H1 (cell line): ENCODE measurements at regions not wholly inside any gene's neighbourhood (a gene's known extent, or its start where the extent isn't known, plus 50 kb on each side); places are given as distances from the start of the nearest gene placed in this dataset.
A peak's percentile ranks its signal among the peaks of the same experiment; 100 is the strongest.

Source experiments
- CTCF ChIA-PET: fragments of 300-600 bp; sonication (Branson Sonifier 250); formaldehyde crosslinking; loops from one replicate; lab custom pipeline; 2021; ENCODE audit not compliant: partially characterized antibody; lab: Charles Lee
- POLR2A ChIA-PET: fragments of 300-600 bp; sonication (Branson Sonifier 250); formaldehyde crosslinking; loops from one replicate; lab custom pipeline; 2021; ENCODE audit warnings: inconsistent platforms; ENCODE audit not compliant: partially characterized antibody; lab: Charles Lee
- DNase-seq, 2 experiments: peaks; one replicate each; pipeline versions ENCODE4 v3.0.0 to v3.0.0-alpha.2; 2010 to 2022; ENCODE audit warnings: low spot score in 2 of 2, low read depth in 1 of 2, mixed read lengths in 1 of 2
- FAIRE-seq: peaks from 2 replicates; lab custom pipeline; 2011; peaks lifted over from hg19 to GRCh38; lab: Jason Lieb, UNC
- H2AFZ ChIP-seq: 2 replicates; pipeline ENCODE4 v1.8.1; 2012; ENCODE audit warnings: low read length, inconsistent platforms
- H2AK5ac ChIP-seq: 2 replicates; pipeline ENCODE4 v1.6.1; 2013; ENCODE audit warnings: low read depth, low read length
- H2BK120ac ChIP-seq: replicated peaks from 2 replicates; pipeline ENCODE3; 2013; ENCODE audit warnings: low read depth, low read length, inconsistent platforms
- H2BK12ac ChIP-seq: 2 replicates; pipeline ENCODE4 v1.6.1; 2013; ENCODE audit warnings: low read depth, low read length
- H2BK15ac ChIP-seq: 2 replicates; pipeline ENCODE4 v1.6.1; 2013; ENCODE audit warnings: low read length
- H2BK20ac ChIP-seq: 2 replicates; pipeline ENCODE4 v1.6.1; 2013; ENCODE audit warnings: low read length
- H2BK5ac ChIP-seq: 2 replicates; pipeline ENCODE4 v1.6.1; 2013; ENCODE audit warnings: low read depth, low read length
- H3K14ac ChIP-seq: 2 replicates; pipeline ENCODE4 v1.6.1; 2013; ENCODE audit warnings: inconsistent platforms; ENCODE audit not compliant: insufficient read length
- H3K18ac ChIP-seq: 2 replicates; pipeline ENCODE4 v1.6.1; 2013; ENCODE audit warnings: low read length; ENCODE audit errors: extremely low read depth
- H3K23ac ChIP-seq: 2 replicates; pipeline ENCODE4 v1.6.1; 2013; ENCODE audit warnings: inconsistent platforms; ENCODE audit not compliant: insufficient read length
- H3K23me2 ChIP-seq: 2 replicates; pipeline ENCODE4 v1.6.1; 2013; ENCODE audit warnings: low read depth, low read length
- H3K27ac ChIP-seq: 2 replicates; pipeline ENCODE4 v1.6.1; 2011; ENCODE audit warnings: low read depth, low read length, inconsistent platforms
- H3K27me3 ChIP-seq, 4 experiments: replicated peaks in 1 of 4; 1 replicate in 1 of 4; 2 replicates in 3 of 4; pipeline versions ENCODE4 v1.6.1 to v1.8.1; 2011 to 2013; ENCODE audit warnings: low read length in 3 of 4, mild to moderate bottlenecking in 3 of 4, inconsistent platforms in 2 of 4, mixed read lengths in 2 of 4, moderate library complexity in 1 of 4; ENCODE audit not compliant: control insufficient read depth in 3 of 4, insufficient read depth in 3 of 4; ENCODE audit errors: extremely low read depth in 1 of 4
- H3K36me3 ChIP-seq, 4 experiments: 2 replicates each; pipeline versions ENCODE4 v1.6.1 to v1.8.1; 2011 to 2013; ENCODE audit warnings: mild to moderate bottlenecking in 4 of 4, low read length in 3 of 4, moderate library complexity in 2 of 4, control low read depth in 1 of 4, inconsistent platforms in 1 of 4; ENCODE audit not compliant: insufficient read depth in 4 of 4, control insufficient read depth in 2 of 4
- H3K4ac ChIP-seq: replicated peaks from 2 replicates; pipeline ENCODE3; 2013; ENCODE audit warnings: low read length, low read depth, mixed read lengths, inconsistent platforms; ENCODE audit not compliant: insufficient read length
- H3K4me1 ChIP-seq, 4 experiments: replicated peaks in 1 of 4; 1 replicate in 1 of 4; 2 replicates in 3 of 4; pipeline versions ENCODE4 v1.6.1 to v1.8.1; 2011 to 2013; ENCODE audit warnings: low read length in 3 of 4, inconsistent platforms in 2 of 4, mixed read lengths in 1 of 4; ENCODE audit not compliant: insufficient read depth in 4 of 4, control insufficient read depth in 3 of 4
- H3K4me2 ChIP-seq, 2 experiments: 2 replicates each; pipeline versions ENCODE4 v1.6.1 to v1.8.1; 2011 to 2013; ENCODE audit warnings: low read depth in 2 of 2, low read length in 2 of 2, control low read depth in 1 of 2, inconsistent platforms in 1 of 2, mild to moderate bottlenecking in 1 of 2; ENCODE audit not compliant: insufficient read depth in 1 of 2
- H3K4me3 ChIP-seq, 4 experiments: fragments of 200-600, 300-600 bp in 1 of 4; sonication (generic), shearing (Covaris generic), sonication (Bioruptor Twin) in 1 of 4; 2 replicates each; pipeline versions ENCODE4 v1.5.1 to v1.8.1; 2011 to 2016; ENCODE audit warnings: low read length in 4 of 4, low read depth in 3 of 4, control low read depth in 2 of 4, inconsistent platforms in 2 of 4, mild to moderate bottlenecking in 2 of 4, mixed read lengths in 1 of 4, moderate library complexity in 1 of 4; ENCODE audit not compliant: insufficient read depth in 2 of 4; ENCODE audit errors: extremely low read depth in 1 of 4
- H3K56ac ChIP-seq: replicated peaks from 2 replicates; pipeline ENCODE3; 2013; ENCODE audit warnings: low read depth, mild to moderate bottlenecking, mixed read lengths, low read length, inconsistent platforms; ENCODE audit not compliant: insufficient read length
- H3K79me1 ChIP-seq: 2 replicates; pipeline ENCODE4 v1.6.1; 2013; ENCODE audit warnings: low read depth, low read length, control low read depth
- H3K79me2 ChIP-seq, 2 experiments: 2 replicates each; pipeline versions ENCODE4 v1.6.1 to v1.8.1; 2012 to 2013; ENCODE audit warnings: low read length in 2 of 2, mild to moderate bottlenecking in 2 of 2, inconsistent platforms in 1 of 2; ENCODE audit not compliant: insufficient read depth in 2 of 2, control insufficient read depth in 1 of 2
- H3K9ac ChIP-seq, 4 experiments: replicated peaks in 1 of 4; 1 replicate in 1 of 4; 2 replicates in 3 of 4; pipeline versions ENCODE4 v1.6.1 to v1.8.1; 2011 to 2013; ENCODE audit warnings: low read depth in 3 of 4, low read length in 3 of 4, control low read depth in 2 of 4, mild to moderate bottlenecking in 2 of 4, moderate library complexity in 2 of 4, inconsistent platforms in 1 of 4; ENCODE audit errors: extremely low read depth in 1 of 4
- H3K9me3 ChIP-seq, 2 experiments: 2 replicates each; pipeline versions ENCODE4 v1.6.1 to v1.8.1; 2012 to 2013; ENCODE audit warnings: mild to moderate bottlenecking in 2 of 2, moderate library complexity in 2 of 2, control low read depth in 1 of 2, inconsistent platforms in 1 of 2, low read depth in 1 of 2, low read length in 1 of 2, mixed read lengths in 1 of 2; ENCODE audit not compliant: insufficient read depth in 2 of 2
- H4K20me1 ChIP-seq, 2 experiments: replicated peaks in 1 of 2; 2 replicates each; pipeline versions ENCODE3 to v1.8.1; 2011 to 2013; ENCODE audit warnings: inconsistent platforms in 2 of 2, low read length in 2 of 2, mild to moderate bottlenecking in 1 of 2; ENCODE audit not compliant: insufficient read depth in 2 of 2, control insufficient read depth in 1 of 2
- H4K5ac ChIP-seq: 2 replicates; pipeline ENCODE4 v1.6.1; 2013; ENCODE audit warnings: low read length, low read depth, mixed read lengths, inconsistent platforms; ENCODE audit not compliant: insufficient read length
- H4K8ac ChIP-seq: 2 replicates; pipeline ENCODE4 v1.8.0; 2013; ENCODE audit warnings: mild to moderate bottlenecking, moderate library complexity, low read length, inconsistent platforms; ENCODE audit not compliant: insufficient read depth; ENCODE audit errors: extremely low read depth
- H4K91ac ChIP-seq: replicated peaks from 2 replicates; pipeline ENCODE3; 2013; ENCODE audit warnings: low read length, mixed read lengths, inconsistent platforms; ENCODE audit not compliant: insufficient read length
- JUN ChIP-seq: IDR thresholded peaks from 2 replicates; pipeline ENCODE4 v1.6.1; 2011; ENCODE audit warnings: low read depth, mild to moderate bottlenecking, improper control_type of control experiment, low read length
- SIX5 ChIP-seq: IDR thresholded peaks from 2 replicates; pipeline ENCODE4 v1.6.1; 2011; ENCODE audit warnings: mild to moderate bottlenecking, low read depth, low read length
- TEAD4 ChIP-seq: IDR thresholded peaks from 2 replicates; pipeline ENCODE4 v1.6.1; 2012; ENCODE audit warnings: low read depth, low read length, inconsistent platforms, mixed read lengths
- WGBS, 2 experiments: shearing (Covaris generic) in 1 of 2; methylation state at CpG; one replicate each; pipeline versions ENCODE4 v1.1.6 to v1.1.7; 2013 to 2015; ENCODE audit warnings: low lambda C conversion rate in 2 of 2, mixed read lengths in 2 of 2, inconsistent platforms in 1 of 2, low coverage in 1 of 2, missing lambda C conversion rate in 1 of 2; ENCODE audit not compliant: insufficient replicate concordance in 2 of 2, insufficient coverage in 1 of 2, insufficient read length in 1 of 2; ENCODE audit errors: extremely low coverage in 1 of 2, missing lambda C conversion rate in 1 of 2; 5-methylcytosine and 5-hydroxymethylcytosine counted together
- TF ChIP-seq, protein P1 (sequence below): IDR thresholded peaks from 2 replicates; pipeline ENCODE4 v1.6.1; 2012; ENCODE audit warnings: inconsistent platforms

DNA sequence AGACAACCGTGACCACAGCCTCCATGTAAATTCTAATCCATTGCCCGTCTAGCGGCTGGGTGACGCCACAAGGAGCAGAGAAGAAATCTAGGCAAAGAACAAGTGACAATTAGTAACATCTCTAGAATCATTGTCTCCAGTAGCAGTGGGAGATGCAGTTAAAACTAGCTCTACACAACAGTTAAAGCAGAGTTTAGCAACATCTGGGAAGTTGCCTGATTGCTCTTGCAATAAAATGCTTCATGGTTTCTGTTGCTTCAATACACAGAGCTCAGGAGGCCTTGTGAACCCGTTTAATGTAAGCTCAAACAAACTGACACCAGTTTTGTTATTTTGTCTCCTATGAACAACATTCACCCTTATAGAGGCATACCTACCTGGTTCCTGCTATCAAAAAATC lies 369.8 kb upstream of the PDE4D start:
- Histone ChIP-seq H3K56ac (no peak overlapping the region), H4K8ac (no peak overlapping the region)
- TF ChIP-seq SIX5 (no peak), JUN (no peak), TEAD4 (no peak)
- TF ChIP-seq, protein P1, sequence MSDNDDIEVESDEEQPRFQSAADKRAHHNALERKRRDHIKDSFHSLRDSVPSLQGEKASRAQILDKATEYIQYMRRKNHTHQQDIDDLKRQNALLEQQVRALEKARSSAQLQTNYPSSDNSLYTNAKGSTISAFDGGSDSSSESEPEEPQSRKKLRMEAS = no peak
- TF ChIP-seq, all 59 proteins: peak for 0
- Histone ChIP-seq H4K5ac (no peak overlapping the region), H2AK5ac (no peak overlapping the region), H3K27ac (no peak overlapping the region), H3K4me1 (no peaks in the 10 kb centered on the region), H3K4ac (no peak overlapping the region), H3K9me3 (no peaks in the 10 kb centered on the region), H3K14ac (no peak overlapping the region), H3K4me2 (no peak overlapping the region), H3K27me3 (no peaks in the 10 kb centered on the region), H3K4me3 (no peak overlapping the region), H3K18ac (no peak overlapping the region), H2BK120ac (no peak overlapping the region), H3K23ac (no peak overlapping the region), H2AFZ (peak overlapping the region; percentile 8; the same call in 1 of the 2 replicates), H2BK20ac (no peak overlapping the region), H2BK5ac (no peak overlapping the region), H3K36me3 (no peaks in the 10 kb centered on the region), H3K79me1 (no peaks in the 10 kb centered on the region), H3K9ac (no peak overlapping the region), H4K20me1 (no peaks in the 10 kb centered on the region), H4K91ac (no peak overlapping the region), H3K23me2 (no peaks in the 10 kb centered on the region), H2BK15ac (no peak overlapping the region), H2BK12ac (no peak overlapping the region), H3K79me2 (no peaks in the 10 kb centered on the region)
- WGBS, 2 experiments = 83% methylated on average over 5 of the region's 5 CpGs; no CpG with 5 or more reads in 1 of the 2 experiments
- FAIRE-seq (no peak), DNase-seq (no peak)
- CTCF ChIA-PET = interaction anchor here (2.5 kb wide), 1 partner anchor 23 kb away, joined by 11 read pairs; no protein-coding TSS in a partner anchor
- POLR2A ChIA-PET = no interaction called here
